HG03095 (cell line): ENCODE measurements at regions not wholly inside any gene's neighbourhood (a gene's known extent, or its start where the extent isn't known, plus 50 kb on each side); places are given as distances from the start of the nearest gene placed in this dataset.

Source experiments
- ATAC-seq: cut with Tn5 transposase; IDR thresholded peaks from one replicate; pipeline ENCODE4 v1.9.1; 2021; ENCODE audit warnings: moderate library complexity; ENCODE audit not compliant: unreplicated experiment

DNA sequence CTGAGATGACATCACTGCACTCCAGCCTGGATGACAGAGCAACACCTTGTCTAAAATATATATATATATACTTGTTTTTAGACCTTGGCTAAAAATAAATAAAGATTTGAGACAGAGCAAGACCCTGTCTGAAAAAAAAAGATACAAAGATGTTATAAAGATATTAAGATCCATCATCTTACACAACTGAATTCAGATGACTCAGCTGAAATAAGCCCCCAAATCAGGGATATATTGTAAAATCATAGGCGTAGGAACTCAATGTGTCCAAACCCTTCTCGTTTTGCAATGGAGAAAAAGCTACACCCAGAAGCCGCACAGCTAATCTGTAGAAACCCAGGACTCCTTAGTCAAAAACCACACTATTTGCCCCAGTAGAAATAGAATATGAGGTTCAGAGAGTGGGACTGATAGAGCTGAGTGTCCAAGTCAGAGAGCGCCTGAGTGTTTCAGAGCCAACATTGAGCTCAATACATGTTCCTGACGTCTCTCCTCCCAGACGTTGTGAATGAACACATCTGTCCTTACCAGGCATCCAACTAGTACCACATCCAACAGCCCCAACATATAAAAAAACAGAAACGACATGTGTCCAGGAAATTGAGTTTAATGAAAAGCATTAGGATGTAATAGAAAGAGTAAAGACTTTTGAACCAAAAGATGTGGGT, 207.9 kb upstream of the BLID start:
- ATAC-seq: no peak

DNA sequence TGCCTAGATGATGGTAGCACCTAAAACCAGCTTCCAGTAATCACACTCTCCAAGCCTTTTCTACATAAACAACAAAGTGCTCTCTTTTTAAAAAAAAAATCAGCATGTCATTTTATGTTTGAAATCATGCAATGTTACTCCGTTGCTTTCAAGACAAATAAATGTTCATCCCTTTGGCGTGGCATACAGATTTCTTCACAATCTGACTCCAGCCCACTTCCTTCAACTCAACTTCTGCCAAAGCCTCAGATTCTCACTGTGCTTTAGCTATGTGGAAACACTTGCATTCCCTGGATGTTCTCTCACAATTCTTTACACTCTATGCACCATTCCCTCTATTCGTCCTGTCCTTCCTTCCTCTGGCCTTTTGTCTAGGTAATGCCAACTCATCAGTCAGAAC, 206.3 kb upstream of the BLID start:
- no peak for ATAC-seq

DNA sequence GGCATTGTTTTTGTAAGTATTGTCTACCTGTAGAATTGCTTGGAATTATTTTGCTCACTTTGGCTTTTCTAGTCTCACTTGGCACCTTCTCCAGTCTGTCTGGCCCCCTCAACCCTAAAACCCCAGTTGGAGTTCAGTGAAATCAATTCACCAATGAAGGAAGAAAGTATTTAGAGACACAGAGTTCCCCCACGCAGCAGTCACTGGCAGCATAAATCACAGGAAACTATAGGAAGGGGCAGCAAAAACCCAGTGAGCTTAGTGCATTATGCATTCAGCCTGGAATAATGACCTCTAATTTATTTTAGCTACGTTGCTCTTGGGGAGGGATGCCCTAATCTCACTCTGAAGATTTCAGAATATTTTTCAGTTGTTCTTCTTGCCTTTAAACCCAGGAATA, 204.7 kb upstream of the BLID start:
- no peak for ATAC-seq

DNA sequence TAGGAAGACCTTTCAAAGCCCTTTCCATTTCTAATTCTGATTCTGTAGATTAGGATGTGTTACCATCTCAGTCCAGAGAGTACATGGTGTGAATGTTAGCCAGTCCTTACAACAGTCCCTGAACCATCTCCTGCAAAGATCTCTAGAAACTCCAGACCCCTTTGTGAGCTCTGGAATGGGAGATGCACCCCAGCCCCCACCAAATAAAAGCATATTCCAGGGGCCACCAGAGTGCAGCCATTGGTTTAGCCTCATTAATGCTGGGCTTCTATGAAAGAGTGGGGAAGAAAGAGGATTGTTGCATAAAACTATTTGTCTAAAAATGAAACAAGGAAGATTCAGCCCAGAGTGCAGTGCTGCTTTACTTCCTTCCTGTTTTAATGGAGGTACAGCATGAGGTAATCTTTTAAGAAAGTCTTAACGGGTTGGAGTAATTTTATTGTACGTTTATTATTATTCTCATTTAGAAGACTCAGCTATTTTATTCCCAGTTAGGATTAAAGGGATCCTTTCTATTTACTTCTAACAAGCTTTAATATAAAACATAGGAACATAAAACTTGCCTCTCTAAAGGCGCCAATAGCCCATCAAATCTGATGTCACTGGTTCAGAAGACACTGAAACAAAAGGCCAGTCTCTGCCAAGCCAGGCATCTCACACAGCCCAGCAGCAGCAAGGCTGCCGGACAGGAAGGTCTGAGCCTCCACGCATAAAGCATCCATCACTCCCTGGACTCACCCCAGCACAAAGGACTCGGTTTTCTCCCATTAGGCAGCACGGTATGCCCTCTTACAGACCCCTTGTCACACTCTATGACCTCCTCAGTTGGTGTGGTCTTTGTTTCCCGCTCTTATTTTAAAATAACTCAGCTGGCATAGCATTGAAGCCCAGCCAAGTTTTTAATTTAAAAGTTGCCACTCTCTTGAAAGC, 203.9 kb upstream of the BLID start:
- no peak for ATAC-seq

DNA sequence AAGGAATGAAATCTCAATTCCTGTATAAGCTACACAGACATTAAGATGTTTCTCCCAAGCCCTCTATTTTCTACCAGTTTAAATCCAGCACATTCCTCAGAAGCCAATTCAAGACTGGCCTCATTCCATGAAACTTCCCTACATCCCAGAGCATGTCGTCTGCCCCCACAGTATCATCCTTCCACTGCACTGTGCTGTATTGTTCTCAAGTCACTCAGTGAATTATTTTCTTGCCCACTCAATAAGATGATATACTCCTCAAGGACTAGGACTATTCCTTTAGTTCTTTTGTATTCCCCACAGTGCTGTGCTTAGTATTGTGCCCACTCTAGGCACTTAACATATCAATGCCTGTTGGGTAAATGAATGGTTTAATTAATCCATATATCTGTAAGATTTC, 203.1 kb upstream of the BLID start:
- no peak for ATAC-seq

DNA sequence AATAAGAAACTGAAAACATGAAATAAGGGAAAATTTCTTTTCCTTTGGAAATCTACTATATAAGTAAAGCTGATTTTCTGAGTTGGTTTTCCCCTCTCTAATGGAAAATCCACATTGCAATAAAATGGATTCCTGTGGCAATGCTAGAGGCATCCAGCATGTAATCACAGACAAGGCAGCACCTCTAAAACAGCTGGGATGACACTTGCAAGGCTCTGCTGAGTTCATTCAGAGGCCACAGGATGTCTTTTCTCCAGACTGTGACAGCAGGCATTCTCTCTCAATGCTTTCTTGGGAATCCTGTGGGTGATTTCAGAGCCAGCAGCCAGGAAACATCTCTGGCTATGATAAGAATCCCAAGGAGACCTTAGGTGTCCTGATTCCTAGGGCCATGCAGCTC, 201.3 kb upstream of the BLID start:
- ATAC-seq: no peak

DNA sequence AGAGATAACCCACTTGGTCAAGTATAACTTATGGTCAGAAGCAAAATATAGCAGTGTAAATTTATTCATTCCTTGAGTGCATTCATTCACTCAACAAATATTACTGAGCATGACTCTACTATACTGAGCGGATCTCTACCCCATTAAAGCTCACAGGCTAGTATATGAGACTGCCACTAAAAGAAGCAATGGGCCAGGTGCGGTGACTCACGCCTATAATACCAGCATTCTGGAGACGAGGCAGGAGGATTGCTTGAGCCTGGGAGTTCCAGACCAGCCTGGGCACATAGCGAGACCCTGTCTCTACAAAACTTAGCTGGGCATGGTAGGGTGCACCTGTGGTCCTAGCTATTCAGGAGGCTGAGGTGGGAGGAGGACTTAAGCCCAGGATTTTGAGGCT, 197.6 kb upstream of the BLID start:
- ATAC-seq: no peak

DNA sequence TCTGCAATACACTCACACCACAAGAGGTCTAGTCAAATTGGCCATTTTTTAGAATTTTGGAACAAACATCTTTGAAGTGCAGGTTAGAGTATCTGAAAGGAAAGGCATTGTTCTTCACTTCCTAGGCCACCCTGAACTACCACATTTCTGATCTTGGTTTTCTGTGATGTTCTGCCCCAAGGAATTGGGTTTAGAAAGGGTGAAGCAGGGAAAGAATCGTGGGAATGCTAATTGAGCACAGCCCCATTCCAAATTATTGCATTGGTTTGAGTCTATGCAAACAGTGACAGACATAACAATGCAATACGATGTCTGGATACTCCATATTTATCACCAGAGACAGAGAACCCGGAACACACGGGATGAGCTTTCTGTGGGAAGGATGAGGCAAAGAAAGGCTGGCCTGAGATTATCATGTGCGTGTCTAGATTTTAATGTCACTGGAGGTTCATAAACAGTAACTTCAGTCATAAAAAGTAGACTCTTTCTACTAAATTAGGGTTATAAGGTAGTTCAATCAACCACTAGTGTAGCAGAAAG, 195.3 kb upstream of the BLID start:
- ATAC-seq: no peak

DNA sequence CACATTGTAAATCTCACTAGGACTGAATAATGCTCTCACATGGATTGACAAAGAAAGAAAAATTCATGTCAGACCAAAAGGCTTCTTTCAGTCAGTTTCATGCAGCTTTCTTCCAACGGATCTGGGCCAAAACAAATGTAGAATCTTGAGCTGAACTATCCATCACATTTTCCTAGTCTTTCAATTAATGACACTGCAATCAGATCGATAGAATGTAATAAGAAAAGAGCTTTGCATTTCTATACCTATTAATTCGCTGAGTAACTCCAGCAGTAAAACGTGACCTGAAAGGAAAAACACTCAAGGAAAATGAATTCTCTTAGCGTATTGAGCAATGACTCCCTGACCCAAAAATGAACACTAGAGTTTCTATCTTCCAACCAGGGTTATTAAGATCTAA, 194.8 kb upstream of the BLID start:
- ATAC-seq: no peak

DNA sequence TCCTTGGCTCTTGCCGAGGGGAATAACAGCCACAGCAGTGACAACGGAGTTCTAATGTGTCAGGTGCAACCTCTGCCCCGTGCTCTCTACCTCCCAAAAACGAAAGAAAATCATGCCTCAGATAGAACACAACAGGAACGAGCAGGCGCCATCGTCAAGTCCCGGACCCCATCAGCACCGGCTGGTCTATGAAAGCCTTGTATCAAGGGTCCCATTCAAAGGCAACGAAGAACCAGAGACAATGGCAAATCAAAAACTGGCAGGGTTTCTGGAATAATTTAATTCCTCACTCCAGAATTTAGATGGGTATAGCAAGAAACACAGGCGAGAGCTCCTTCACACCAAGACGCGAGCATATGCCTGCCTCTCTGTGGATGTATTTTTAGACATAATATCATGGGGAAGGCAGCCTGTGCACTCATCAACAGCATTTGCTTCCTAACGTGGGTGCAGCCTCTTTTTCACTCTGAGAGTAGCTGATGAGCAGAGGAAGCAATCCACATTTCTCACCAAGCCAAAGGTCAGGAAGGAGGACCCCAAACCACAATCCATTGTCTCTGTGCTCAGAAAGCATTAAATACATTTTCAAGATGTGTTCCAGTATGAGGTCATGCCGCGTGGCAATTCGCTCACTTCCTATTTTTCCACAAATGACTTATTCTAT, 193.4 kb upstream of the BLID start:
- no peak for ATAC-seq

DNA sequence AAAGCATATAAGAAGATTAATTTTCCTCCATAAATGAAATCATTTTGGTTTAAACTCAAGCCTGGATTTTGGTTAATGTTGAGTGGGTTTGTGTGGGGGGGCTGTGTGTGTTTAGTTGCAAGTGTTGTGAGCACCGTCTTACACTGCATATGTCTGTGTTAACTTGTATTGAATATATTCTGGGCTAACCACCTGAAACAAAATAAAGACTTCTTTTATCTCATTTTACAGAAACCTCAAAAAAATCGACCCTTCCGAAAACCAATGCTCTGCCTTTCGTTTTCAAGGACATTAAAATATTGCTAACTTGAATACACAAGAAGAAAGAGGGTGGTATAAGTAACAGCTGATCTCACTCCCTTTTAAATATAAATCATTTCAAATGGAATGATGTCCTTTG, 192.2 kb upstream of the BLID start:
- ATAC-seq: no peak

DNA sequence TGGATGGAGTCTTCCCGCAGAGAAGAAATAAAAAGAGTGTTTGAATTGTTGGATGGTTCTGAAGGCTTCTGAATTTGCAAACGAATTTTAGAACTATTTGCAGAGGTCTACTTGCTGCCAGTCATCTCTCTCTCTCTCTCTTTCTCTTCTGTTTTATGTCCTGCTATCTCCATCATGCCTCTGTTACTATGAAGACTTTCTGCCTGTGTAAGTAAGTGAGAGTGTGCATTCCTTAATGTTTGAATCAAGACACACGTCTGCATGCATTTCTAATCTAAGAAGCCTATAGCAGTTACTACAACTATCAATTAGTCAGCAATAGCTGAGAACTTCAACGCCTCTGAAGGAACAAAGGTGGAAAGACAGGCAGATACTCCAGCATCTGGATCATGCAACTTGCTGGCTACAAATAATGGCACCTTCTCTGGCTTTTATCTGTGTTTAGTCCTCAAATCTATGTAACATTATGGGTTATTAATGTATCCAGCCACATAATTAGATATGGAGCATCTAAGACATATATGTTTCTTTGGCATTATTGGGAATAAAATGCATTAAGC, 191.5 kb upstream of the BLID start:
- ATAC-seq: no peak

DNA sequence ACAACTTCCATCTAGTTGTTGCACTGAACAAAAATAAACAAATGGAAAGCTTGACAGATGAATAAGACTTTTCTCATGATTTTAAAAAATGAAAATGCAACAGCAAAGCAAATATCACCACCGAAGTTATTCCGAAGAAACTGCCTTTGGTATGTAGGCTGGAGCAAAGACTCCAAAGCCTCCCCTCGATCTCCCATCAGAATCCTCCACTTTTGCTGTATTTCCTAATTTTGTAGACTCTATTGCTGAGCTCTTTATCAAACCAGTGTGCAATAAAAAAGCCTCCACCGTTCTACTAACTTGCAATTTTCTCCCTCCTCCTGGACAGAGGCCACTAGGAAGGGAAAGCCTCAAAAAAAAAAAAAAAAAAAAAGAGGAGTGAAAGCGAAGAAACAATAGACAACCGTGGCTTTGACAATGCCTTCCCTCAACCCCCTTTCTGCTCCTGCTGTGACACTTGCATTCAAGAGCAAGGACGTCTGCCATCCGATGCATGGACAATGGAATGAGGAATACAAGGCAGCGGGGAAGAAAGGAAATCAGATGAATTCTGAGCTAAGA, 190.9 kb upstream of the BLID start:
- no peak for ATAC-seq

DNA sequence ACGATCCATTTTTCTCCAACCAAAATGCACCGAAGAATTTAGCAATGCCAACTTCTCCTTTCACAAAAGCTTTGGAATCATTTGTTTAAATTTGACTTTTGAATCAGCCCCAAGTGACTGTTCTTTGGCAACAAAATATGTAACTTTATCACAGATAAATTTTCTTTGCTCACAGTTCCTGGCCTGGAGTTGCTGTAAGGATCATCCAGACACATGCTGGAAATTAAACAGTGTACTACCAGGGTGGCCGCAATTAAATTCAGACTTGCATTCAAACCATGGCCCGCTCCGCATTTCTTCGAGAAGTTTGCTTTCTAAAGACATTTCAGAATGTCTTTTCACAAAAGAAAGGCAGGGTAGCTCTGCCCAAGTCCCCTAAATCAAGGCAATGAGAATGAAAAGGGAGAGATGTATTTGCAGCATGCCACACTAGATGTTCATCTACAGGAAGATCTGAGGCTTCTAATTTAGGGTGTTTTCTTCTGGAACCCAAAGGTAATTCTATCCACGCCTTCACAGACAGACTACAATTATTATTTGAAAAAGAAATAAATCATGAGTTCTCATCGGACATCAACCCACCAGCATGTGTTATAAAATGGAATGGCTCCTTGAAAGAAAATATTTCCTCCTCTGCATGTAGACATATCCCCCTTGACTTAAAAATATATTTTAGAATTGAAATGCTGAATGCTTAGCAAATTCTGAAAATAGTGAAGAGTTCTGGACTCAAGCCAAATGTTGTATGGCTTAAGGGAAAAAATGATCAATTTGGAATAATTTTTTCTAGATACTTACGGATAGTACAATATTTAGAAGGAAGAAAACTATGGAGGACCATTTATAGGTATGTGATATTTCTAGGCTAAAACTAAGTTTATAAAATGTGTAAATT, 189.7 kb upstream of the BLID start:
- ATAC-seq: no peak

DNA sequence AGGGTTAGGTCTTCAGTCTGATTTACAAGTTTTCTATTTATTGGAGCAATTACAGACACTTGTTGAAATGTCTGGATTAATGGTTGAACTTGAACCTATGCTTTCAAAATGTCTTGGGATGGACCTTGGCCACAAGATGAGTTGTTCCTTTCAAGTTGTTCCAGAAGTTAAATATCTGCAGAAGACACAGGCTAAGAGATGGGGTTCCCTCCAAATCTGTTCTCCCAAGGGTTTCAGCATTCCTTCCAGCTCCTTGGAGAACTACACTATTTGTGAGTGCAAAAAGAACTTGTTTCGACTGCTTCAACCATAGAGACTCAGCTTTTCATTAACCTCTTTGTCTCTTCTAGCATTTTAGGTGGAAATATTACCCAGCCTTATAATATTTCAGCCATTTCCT, 189.0 kb upstream of the BLID start:
- ATAC-seq: no peak

DNA sequence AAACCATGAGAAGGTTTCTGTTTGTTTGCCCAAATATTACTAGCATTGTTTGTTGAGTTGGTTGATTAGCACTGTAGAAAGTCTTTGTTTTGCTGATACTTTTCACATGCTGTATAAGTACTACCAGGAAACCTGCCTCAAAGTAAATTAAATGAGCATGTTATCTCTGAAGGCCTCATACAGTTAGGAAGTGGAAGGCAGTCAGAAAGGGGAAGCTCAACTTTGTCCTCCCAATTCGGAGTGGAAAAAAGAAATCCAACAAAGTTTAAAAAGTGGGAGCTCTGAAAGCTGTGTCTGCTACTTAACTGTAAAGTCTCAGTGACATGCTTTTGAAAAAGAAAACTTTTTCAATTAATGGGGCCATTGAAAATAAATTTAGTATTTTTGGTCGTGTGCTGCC, 188.3 kb upstream of the BLID start:
- no peak for ATAC-seq

DNA sequence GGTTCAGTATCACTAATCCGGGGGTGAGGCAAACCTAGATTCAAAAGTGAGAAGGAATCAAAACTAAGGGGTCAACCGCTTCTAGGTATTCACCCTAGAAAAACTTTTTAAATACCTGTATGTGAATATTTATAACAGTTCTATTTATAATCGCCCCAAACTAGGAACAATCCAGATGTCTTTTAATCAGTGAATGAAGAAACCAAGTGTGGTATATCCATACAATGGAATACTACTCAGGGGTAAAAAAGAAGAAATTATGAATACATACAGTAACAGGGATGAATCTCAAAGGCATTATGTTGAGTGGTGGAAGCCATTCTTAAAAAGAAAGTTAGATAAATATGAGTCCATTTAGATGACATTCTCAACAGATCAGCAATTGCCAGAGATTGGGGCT, 178.0 kb upstream of the BLID start:
- ATAC-seq: no peak

DNA sequence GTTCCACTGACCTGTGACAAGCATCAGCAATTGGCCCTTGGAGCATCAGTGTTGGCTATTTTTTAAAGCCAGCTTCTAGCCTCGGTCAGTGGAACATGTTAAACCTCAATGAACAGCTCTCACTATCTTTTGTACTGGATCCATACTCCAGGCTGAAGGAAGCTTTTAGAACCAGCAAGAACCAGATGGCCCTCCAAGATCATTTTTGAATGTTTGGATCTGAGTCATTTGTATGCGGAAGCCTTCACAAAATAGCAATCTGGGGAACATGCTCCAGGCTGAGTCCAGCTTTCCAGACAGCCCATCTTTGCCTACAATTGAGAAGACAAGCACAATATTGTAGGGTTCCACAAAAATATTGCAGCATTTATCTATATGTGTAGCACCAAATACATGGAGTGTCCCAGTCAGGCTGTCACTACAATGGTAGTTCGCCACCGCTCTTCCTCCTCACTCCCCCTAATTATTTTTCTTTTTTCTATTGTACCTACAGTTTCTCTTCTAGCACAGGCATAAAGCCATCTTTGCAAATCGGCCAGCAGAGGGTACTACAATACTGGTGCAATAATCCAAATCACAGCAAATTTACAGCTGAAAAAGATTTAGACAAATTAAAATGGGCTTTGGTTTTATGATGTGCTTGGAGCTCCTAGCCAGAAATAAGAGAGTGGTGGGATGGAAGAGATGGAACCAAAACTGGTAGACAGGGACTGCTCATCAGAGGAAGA, 177.4 kb upstream of the BLID start:
- ATAC-seq: no peak

DNA sequence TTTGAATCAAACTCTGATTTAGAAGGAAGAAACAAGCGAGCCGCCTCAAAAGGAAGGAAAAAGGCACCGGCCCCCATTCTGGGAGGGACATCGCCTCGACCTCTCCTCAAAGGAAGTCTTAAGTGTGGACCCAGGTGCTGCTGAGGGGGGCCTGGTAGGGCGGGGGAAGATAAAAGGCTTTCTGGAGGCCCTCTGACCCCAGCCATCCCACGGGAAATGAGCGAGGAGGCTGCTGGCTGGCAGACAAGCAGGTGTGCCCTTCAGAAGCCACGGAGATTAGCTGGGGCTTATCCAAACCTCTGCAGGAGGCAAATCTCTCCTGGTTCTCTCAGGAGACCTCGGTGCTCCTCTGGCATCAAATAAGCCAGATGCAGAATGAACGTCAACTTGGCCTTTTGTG, 171.4 kb upstream of the BLID start:
- ATAC-seq: no peak
